ENCODE measurements at regions not wholly inside any gene's neighbourhood (a gene's known extent, or its start where the extent isn't known, plus 50 kb on each side); places are given as distances from the start of the nearest gene placed in this dataset.

DNA sequence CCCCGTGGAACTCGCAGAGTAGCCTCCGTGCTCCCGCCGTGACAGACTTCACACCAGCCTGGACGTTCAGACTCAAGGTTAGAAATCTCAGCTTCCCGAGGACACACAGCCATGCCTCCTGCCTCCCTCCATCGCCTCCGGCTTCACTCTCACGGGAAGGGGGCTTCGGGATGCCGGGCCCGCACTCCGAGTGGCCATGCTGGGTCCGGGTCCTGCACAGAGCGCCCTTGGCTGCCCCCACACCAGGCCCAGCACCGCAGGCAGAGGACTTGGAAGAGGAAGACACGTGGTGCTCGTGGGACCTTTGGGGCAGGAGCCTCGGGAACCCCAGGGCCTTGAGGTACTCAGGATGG, 89.8 kb downstream of the PDGFA start:
- Mint-ChIP-seq H3K4me1 (ENCODE audit: low read depth, unreplicated experiment) (no peaks in the 10 kb centered on the region), H3K9me3 (ENCODE audit: low read depth, unreplicated experiment) (no peaks in the 10 kb centered on the region), H3K36me3 (ENCODE audit: insufficient read depth, unreplicated experiment) (peaks cover 5% of the 10 kb centered on the region), H3K27ac (ENCODE audit: unreplicated experiment) (no peak overlapping the region), H3K27me3 (ENCODE audit: unreplicated experiment) (peaks cover 88% of the 10 kb centered on the region), H3K4me3 (ENCODE audit: low read depth, unreplicated experiment) (no peak overlapping the region)
- CTCF ChIA-PET, result no interaction called here
- DNase-seq, result no peak
- intact Hi-C loops (cut with micrococcal nuclease; ENCODE audit: unreplicated experiment), result no loop called here
- no TSS peak for BruUV-seq (replicated peaks)
- TF ChIP-seq, protein P1, sequence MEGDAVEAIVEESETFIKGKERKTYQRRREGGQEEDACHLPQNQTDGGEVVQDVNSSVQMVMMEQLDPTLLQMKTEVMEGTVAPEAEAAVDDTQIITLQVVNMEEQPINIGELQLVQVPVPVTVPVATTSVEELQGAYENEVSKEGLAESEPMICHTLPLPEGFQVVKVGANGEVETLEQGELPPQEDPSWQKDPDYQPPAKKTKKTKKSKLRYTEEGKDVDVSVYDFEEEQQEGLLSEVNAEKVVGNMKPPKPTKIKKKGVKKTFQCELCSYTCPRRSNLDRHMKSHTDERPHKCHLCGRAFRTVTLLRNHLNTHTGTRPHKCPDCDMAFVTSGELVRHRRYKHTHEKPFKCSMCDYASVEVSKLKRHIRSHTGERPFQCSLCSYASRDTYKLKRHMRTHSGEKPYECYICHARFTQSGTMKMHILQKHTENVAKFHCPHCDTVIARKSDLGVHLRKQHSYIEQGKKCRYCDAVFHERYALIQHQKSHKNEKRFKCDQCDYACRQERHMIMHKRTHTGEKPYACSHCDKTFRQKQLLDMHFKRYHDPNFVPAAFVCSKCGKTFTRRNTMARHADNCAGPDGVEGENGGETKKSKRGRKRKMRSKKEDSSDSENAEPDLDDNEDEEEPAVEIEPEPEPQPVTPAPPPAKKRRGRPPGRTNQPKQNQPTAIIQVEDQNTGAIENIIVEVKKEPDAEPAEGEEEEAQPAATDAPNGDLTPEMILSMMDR (IDR thresholded peaks at IDR 0.05; ENCODE audit: unreplicated experiment), result no peak

DNA sequence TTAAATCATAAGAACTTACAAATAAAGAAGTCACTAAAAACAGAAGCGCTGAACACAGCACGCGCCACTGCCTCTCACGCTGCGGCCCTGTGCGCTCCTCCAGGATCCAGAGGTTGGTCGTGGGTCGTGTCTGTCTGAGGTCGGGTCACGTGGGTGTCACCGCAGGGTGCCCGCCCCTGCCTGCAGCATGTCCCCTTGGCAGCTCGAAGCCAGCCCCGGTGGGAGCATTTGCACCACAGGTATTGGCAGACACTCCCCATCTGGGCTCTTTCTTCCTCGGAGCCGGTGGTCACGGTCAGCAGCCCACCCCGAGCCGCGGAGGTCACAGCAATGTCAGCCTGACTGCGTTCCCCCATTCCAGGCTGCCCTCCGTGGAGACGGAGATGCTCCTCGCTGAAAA, 88.6 kb downstream of the PDGFA start:
- TF ChIP-seq, protein P1 (IDR thresholded peaks at IDR 0.05; ENCODE audit: unreplicated experiment), result no peak
- peaks cover 10% of the 10 kb centered on the region for H3K4me1 Mint-ChIP-seq (ENCODE audit: low read depth, unreplicated experiment)
- BruUV-seq (replicated peaks), result no TSS peak
- no peak overlapping the region for H3K27ac Mint-ChIP-seq (ENCODE audit: unreplicated experiment)
- intact Hi-C loops (cut with micrococcal nuclease; ENCODE audit: unreplicated experiment), result no loop called here
- H3K4me3 Mint-ChIP-seq (ENCODE audit: low read depth, unreplicated experiment), result no peak overlapping the region
- CTCF ChIA-PET, result interaction anchor here (0.9 kb wide), 1 partner anchor 81 kb away, joined by 3 read pairs; no protein-coding TSS in a partner anchor
- DNase-seq, result no peak
- no peaks in the 10 kb centered on the region for H3K9me3 Mint-ChIP-seq (ENCODE audit: low read depth, unreplicated experiment)
- peaks cover 88% of the 10 kb centered on the region for H3K27me3 Mint-ChIP-seq (ENCODE audit: unreplicated experiment)
- peaks cover 5% of the 10 kb centered on the region for H3K36me3 Mint-ChIP-seq (ENCODE audit: insufficient read depth, unreplicated experiment)

DNA sequence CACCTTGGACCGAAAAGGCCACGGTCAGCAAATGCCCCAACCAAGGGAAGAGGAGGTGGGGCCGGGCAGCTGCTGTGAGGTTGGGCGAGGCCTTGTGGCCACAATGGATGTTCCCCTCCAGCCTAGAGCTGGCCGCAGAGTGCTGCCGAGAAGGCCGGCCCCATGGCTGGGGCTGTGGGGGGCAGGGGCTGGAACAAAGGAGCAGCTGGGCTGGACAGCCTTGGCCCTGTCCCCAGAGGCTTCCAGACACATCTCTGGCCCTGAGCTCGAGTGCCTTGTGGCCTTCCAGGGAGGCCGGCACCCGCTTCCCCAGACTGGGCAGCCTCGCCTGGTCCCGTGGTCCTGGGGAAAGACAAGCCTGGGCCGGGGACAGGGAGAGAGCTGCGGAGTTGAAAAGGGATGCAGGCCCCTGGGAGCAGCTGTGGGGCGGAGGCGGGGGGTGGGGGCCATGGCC, 88.0 kb downstream of the PDGFA start:
- CTCF ChIA-PET, result interaction anchor here (0.8 kb wide), 1 partner anchor 10 kb away, joined by 3 read pairs; no protein-coding TSS in a partner anchor
- no peaks in the 10 kb centered on the region for H3K9me3 Mint-ChIP-seq (ENCODE audit: low read depth, unreplicated experiment)
- no peak overlapping the region for H3K27ac Mint-ChIP-seq (ENCODE audit: unreplicated experiment)
- H3K4me1 Mint-ChIP-seq (ENCODE audit: low read depth, unreplicated experiment), result peaks cover 12% of the 10 kb centered on the region
- peaks cover 5% of the 10 kb centered on the region for H3K36me3 Mint-ChIP-seq (ENCODE audit: insufficient read depth, unreplicated experiment)
- TF ChIP-seq, protein P1 (IDR thresholded peaks at IDR 0.05; ENCODE audit: unreplicated experiment), result no peak
- H3K27me3 Mint-ChIP-seq (ENCODE audit: unreplicated experiment), result peaks cover 88% of the 10 kb centered on the region
- intact Hi-C loops (cut with micrococcal nuclease; ENCODE audit: unreplicated experiment), result no loop called here
- no peak for DNase-seq
- H3K4me3 Mint-ChIP-seq (ENCODE audit: low read depth, unreplicated experiment), result no peak overlapping the region
- no TSS peak for BruUV-seq (replicated peaks)

DNA sequence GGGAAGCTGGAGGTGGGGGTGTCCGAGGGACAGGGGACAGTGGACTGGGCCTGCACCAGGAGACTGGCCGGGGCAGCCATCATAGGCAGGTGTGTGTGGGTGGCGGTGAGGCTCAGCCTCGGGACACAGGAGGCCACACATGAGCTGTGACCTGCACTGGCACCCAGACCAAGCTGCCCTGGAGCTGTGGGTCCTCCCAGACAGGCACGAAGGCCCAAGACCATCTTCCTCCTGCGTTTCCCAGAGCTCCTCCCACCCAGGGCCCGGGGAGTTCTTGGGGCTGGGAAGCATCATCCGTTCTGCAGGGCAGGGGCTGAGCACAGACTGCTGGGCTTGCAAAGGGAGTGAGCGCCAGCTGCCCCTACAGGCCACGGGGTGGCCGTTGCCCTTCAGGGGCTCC, 87.4 kb downstream of the PDGFA start:
- H3K9me3 Mint-ChIP-seq (ENCODE audit: low read depth, unreplicated experiment), result no peaks in the 10 kb centered on the region
- H3K27ac Mint-ChIP-seq (ENCODE audit: unreplicated experiment), result no peak overlapping the region
- peaks cover 12% of the 10 kb centered on the region for H3K4me1 Mint-ChIP-seq (ENCODE audit: low read depth, unreplicated experiment)
- no peak overlapping the region for H3K4me3 Mint-ChIP-seq (ENCODE audit: low read depth, unreplicated experiment)
- intact Hi-C loops (cut with micrococcal nuclease; ENCODE audit: unreplicated experiment), result no loop called here
- TF ChIP-seq, protein P1 (IDR thresholded peaks at IDR 0.05; ENCODE audit: unreplicated experiment), result no peak
- DNase-seq, result no peak
- peaks cover 88% of the 10 kb centered on the region for H3K27me3 Mint-ChIP-seq (ENCODE audit: unreplicated experiment)
- peaks cover 5% of the 10 kb centered on the region for H3K36me3 Mint-ChIP-seq (ENCODE audit: insufficient read depth, unreplicated experiment)
- CTCF ChIA-PET, result interaction anchor here (0.8 kb wide), 1 partner anchor 10 kb away, joined by 3 read pairs; no protein-coding TSS in a partner anchor
- no TSS peak for BruUV-seq (replicated peaks)
